NAMALWA (cell line): ENCODE measurements at regions not wholly inside any gene's neighbourhood (a gene's known extent, or its start where the extent isn't known, plus 50 kb on each side); places are given as distances from the start of the nearest gene placed in this dataset.
"Not testable (repeated sequence)": the region's sequence is repeated elsewhere in the genome, so short reads cannot be mapped to it uniquely, and the experiment has no call there.

ENCODE experiments used
- DNase-seq: peaks from one replicate; pipeline ENCODE4 v3.0.0-alpha.2; 2015; ENCODE audit warnings: low spot score

DNA sequence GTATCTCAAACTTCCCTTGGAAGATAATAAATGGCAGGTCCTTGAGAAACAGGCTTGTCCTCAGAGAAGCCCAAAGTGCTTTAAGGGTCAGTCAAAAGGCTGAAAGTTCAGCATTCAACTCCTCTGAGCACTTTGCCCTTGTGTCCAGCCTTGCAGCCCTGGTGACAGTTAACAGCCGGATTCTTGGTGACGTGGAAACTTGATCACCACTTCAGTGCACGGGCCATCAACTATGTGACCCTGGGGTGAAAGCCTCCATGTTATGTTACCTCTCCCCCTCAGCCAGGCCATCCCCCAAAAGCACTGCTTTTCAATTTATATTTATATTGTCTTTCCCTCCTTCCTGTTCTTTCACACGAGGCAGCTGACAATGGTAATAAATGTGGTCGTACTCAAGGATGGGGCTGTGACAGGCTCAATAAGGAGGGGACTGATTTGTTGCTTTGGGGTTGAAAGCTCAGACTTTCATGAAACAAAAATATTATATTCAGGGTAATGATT, 164.0 kb upstream of the NRP1 start:
- no peak for DNase-seq

DNA sequence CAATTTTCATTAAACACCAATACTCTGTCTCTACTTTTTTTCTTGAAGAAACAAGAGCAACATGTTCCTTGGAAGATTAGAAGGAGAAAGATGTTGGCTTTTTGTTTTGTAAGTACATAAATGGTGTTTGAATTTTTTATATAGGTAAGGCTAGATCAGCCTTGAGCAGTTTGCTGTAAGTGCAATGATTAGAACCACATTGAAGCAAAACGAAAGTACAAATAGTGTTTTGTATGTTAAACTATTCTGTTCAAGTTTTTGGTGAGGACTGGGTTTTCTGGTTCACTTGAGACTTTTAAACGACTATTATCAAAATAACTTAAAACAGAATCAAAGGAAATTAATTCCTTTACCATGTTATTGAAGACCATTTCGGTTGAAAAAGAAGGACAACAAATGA, 162.9 kb upstream of the NRP1 start:
- no peak for DNase-seq

DNA sequence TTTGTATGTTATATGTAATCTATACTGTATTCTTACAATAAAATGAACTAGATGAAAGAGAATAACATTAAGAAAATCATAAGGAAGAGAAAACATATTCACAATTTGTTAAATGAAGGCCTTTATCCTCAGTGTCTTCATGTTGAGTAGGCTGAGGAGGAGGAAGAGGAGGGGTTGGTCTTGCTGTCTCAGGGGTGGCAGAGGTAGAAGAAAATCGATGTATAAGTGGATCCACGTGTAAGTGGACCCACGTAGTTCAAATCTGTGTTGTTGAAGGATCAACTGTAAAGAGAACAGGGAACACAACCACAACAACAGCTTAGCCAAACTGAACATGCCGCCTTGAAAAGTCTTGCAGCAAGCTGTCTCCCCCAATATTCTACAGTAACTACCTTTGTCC, 161.6 kb upstream of the NRP1 start:
- DNase-seq, result no peak

DNA sequence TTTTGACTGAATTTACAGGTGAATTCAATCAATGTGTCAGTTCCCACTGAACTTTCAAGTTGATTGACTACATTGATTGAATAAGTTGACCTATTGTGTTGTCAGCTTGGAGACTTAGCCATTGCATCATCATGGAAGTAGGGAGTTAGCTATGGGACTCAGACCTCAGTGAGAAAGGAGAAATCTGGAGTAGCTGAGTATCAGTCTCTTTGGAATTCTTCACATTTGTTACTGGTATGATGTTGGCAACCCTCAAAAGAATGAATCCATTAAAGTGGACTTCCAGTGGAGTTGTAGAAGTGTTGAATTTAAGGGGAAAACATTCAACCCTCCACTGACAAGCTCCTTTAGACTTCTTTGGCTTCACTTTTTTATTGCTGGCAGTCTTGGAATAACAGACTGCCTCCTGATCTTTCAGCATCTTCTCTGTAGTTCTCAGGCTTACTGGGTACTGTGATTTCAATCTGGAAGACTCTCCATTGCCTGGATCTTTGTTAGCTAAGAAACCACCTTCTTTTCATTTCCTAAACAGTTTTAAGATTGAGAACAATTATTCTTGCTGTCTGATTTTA, 160.3 kb upstream of the NRP1 start:
- DNase-seq, result no peak

DNA sequence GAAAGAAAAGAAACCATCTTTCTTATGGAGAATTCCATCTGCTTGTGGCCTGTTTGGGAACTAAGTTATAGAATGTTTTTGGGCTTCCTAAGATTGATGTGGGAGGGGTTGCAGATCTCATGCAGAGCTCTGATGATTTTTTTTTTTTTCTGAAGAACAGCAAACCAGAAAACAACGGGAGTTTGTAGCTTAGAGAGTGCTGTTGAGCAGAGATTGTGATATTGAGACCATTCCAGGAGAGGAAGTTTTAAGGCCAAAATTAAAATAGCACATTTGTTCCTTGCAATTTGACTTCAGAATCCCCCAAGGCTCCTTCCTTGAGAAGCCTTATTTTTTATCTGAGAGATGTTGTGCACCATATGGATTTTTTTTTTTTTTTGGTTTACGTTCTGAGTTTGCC, 159.5 kb upstream of the NRP1 start:
- DNase-seq, result no peak

DNA sequence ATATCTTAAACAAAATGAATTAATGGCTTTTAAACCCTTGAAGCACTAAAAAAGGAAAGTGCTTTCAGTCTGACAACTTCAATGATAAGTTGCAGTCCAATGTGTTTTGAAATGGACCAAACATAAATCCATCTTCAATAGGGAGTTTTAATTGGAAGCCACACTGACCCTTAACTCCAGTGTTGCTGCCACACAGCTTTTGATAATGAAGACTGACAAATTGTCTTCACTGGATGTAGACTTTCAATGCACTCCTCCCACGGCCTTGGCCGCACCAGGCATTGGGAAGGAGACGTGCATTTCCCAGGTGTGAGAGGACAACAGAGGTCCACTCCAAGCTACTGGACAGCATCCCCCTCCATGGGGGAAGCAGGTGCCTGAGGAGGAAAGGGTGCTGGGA, 159.0 kb upstream of the NRP1 start:
- no peak for DNase-seq

DNA sequence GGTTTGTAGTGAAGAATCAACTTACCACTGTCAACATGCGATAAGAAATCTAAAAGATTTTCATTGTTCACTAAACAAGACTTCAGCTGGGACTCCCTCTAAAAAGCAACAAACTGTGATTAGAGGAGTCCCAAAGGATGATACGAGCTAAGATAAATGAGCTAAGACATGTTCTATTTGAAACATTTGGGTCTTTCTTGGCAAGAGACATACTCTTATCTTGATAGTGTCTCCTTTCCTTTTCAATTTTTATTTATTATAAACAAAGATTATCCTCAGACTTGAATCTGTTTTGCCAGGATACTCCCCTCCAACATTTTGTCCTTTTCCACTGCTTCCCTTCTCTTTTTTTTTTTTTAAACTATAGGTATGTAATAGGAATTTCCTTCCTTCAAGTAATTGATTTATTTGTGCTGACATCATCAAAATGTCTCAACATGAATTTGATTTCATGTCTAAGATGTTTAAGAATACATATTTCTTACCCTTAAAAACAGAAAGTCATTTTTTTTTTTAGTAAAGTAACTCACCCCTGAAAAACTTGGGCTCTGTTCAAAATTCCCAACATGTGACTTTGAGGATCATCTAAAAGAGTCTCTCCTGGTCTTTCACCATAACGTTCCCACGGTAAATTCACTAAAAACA, 158.4 kb upstream of the NRP1 start:
- DNase-seq, result no peak

DNA sequence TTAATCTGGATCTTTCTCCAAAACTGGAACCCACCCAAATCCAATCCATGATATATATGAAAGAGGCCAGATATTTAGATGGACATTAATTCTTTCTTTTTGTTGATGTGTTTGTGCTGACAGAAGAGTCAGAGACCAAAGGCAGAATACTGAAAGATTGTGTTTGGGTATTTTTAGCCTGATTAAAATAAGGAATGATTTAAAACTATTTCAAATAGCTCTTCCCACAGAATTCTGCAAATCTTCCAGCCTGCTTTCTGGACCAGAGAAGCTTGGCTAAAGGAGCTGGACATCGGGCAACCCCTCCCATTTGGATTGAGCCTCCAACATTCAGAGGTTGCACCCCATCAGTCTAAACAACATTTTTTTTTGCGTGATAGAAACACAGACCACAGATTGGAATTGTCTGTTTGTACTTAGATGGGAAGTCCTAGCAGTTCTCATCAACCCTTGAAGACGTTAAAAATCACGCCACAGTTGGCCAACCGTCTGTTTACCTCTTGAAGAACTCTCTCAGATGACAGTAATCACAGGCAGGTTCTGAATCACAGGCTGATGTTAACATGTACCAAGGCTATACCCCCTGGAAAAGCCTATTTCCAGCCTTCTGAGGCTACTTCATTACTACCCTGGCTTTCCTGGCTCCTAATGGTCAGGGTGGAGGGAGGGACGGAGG, 155.2 kb upstream of the NRP1 start:
- DNase-seq, result no peak

DNA sequence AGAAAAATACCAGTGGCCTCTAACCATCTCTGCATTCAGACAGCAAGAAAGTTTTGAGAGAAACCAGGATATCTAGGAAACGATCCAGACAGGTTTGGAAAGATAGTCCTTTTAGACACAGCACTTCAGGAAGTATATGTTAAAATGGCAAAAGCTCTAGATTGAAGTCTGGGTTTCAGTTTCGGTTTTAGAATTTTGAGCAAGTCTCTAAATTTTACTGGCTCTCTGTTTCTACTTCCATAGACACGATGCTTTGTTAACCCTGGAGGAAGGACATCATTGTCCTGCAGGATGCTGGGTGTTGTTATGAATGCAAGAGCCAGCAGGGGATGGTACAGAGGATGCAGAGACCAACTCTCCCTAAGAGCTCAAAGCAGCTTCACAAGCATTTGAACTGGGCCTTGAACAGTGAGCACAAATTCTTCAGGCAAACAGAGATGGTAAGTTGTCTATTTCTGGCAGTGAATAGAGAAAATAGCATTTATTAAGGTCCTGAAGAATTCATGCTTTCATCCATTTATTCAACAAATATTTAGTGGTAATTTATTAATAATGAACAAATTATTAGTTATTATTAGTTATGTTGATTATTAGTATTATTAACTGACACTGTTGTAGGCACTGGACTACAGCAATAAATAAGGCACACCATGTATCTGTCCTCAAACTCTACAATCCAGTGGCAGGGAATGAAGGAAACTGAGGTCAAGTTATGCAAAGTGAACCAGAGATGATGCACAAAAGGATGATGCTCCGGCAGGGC, 152.7 kb upstream of the NRP1 start:
- DNase-seq, result peak; percentile 2

DNA sequence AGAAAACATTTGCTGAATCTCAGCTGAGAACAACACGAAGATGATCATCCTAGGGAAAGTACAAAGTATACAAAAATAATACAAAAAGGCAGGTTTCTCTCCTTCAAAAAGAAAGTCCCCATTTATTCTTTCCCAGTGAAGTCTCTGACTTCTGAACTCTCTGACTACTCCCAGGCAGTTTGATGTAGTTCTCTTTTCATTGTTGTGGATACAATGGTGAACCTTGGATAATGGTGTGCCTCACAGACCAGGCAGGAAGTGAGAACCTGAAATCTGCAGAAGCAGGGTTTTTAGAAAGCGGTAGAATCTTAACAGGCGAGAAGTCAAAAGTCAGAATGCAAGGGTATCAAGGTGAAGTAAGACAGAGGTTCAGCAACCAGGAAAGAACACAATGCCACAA, 150.8 kb upstream of the NRP1 start:
- DNase-seq, result no peak

DNA sequence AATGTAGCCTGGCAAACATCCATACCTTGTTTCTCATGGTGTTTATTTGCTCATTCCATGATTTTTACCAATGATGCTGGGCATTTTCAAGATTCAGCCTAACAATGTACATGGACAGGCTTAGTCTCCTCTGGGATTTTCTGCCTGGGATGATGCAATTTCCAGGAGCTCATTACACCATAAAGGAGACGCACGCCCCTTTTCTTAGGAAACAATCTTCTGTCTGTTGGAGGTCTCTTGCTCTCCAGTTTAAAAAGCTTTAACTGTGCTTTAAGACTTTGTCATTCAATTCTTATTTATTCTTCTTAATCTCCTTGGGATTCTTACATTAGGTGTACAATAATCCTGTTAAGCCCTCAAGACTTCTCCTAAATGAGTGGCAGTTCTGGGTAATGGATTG, 150.3 kb upstream of the NRP1 start:
- DNase-seq, result no peak

DNA sequence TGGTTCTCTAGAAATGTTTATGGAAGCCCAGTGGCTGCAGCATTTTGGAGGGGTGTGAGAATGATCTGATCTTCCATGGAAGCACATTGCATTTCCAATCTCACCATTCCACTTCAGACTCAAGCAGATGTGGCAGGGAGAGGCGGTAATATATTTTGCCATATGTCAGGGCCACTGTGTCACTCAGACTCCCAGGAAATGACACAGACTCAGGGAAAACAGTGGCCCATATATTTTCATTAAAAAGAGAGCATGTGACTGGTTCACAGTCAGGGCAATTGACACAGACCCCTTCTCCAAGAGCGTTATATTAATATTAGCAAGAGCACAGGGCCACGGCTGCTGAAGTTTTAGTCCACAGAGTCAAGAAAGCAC, 149.3 kb upstream of the NRP1 start:
- no peak for DNase-seq

DNA sequence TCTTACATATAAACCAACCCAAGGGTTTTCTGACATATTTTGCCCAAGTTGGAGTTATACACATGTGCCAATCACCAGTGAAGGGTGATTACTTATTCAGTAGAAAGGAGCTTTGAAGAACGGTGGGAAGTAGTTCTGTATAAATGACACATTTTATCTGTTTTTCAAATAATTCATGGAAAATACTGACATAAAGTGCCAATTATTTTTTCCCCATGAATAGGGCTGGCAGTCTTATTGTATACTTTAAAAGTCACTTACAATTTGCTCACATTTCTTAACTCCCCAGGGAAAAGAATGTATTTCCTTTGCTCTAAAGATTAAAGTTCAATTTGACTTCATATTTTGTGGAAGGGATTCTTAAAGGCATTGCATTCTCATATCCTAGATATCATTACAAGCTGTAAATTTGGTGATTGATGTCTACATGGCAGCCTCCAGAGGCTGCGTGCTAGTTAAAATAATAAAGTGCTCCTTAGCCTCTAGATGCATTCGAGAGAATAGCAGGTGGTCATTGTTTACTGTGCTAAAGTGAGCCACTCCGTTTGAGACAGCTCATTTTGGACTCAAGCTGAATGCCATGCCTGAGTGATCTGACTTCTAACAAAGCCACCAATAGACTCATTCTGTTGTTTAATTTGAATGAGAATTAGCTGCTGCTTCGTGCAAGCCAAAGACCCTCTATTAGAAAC, 148.8 kb upstream of the NRP1 start:
- DNase-seq, result no peak

DNA sequence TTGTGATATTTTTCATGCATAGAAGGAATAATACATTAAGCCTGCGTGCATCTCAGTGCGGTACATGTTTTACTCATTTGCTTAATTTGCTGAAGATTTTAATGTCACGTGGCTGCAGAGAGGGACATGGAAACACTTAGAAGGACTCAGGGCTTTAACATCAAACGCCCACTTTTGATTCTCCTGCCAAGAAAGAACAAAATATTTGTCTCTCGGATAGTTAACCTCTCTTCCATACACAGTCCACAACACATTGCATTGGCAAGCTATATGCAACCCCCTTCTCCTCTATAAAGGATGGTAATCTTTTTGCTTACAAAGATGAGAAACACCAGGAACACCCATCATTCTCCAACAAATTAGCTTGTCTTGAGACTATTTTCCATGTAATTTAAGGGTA, 148.0 kb upstream of the NRP1 start:
- DNase-seq, result no peak

DNA sequence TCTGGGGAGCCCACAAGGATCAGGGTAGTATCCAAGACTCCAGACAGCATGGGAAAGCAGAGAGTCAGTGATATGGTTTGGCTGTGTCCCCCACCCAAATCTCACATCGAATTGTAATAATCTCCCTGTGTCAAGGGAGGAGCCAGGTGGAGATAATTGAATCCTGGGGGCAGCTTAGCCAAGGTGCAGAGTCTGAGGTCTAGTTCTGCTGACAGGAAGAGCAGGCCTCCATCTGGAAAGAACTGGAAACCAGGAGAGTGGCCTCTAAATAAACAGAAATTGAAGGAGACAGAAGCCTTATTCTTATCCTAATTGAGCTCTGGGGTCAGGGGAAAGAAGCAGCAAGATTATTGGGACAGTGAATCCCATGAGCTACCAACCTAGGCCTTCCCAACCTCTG, 146.7 kb upstream of the NRP1 start:
- DNase-seq, result no peak

DNA sequence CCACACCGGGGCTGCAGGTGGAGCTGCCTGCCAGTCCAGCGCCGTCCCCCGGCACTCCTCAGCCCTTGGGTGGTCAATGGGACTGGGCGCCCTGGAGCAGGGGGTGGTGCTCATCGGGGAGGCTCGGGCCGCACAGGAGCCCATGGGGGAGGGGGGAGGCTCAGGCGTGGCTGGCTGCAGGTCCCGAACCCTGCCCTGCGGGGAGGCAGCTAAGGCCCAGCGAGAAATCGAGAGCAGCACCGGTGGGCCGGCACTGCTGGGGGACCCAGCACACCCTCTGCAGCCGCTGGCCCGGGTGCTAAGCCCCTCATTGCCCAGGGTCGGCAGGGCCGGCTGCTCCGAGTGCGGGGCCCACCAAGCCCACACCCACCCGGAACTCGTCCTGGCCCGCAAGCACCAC, 145.9 kb upstream of the NRP1 start:
- DNase-seq, result not testable (repeated sequence)

DNA sequence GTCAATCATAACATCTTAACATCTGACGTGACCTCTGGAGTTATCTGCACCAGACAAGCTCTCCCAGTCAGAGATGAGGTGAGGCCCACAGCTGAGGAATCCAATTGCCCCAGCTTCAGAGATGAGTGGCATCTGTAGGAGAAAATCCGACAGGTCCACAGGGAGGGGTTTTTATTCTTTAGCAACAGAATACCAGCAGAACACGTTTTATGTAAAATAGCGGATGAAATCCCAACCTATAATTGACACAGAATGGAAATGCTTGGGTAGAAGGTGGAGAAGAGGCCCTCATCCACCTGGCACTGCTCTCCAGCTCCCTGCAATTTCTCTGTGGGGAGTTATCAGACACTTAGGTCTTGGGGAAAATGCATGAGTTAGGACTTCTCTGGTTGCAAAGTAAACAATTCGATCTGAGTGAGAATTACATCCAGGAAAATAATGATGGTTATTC, 144.2 kb upstream of the NRP1 start:
- no peak for DNase-seq

DNA sequence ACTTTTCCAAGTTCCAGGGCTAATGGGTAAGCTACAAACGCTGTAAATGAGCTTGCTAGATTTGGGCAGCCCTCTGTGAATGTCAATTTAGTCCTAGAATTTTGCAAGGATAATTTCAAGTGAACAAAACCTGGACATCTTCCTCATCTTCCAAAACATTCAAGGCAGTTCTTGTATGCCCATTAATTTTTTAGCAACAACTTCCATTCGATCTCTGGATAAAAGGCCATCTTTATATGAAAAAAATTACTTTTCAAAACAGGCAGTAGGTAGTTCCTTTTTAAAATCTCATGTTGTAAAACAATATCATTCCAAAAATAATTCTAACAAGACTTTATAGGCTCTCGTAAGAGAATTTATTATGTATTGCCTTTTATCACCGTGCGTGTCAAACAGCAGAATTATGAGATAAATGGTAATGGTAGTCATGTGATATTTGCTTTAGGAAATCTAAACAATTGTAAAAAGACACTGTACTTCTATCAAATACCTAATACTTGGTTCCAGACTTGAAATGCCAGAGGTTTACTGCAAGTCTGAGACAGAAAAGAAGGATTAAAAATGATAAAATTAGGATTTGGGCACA, 143.7 kb upstream of the NRP1 start:
- no peak for DNase-seq

DNA sequence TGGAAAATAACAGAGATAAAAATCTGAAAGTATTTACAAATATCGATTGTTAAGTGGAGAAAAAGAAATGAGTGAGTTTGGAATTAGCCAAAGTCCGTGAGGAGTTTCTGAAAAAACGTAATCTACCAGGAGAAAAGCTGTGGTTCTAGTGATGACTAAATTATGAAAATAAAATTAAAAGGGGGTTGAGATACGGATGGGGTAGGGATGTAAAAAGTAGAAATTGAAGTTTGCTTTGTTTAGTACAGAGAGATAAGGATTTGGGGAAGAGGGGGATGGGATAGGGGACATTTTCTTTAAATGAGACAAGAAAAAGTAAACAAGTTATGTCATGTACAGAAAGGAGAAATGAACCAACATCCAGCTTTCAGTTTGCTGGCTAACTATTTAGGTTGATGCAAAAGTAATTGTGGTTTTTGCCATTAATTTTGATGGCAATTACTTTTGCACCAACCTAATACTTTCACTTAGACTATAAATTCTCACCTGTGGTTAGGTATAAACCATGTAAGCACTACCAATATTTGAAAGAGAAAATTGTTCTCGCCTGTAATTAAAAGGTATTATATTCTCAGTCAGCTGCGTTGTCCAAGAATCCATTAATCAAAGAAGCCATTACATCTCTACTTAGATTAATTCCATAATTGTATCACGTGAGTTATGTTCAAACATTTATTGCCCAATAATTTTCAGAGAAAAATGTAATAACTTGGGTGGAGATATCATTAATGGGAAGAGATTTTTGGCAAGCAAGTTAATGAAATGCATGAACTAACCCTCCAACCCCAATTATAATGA, 143.0 kb upstream of the NRP1 start:
- no peak for DNase-seq

DNA sequence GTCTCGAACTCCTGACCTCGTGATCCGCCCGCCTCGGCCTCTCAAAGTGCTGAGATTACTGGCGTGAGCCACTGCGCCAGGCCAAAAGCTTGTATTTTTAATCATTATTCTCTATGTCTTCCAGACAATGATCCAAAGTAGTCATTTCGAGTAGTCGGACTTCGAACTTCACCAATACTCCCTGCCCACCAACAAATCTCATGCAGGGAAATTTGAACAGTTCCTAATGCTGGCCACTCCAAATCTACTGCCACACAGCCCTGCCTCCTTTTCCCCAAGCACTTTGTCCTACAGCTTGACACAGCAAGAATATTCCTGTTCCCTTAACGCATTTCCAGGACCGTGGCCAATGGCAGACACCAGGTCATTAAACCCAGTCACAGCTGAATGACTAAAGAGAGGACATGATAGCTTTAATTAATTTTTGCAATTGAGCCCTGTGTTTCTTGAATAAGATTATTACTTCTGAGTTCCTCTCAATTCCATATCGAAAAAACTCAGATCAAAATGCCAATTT, 142.3 kb upstream of the NRP1 start:
- no peak for DNase-seq

DNA sequence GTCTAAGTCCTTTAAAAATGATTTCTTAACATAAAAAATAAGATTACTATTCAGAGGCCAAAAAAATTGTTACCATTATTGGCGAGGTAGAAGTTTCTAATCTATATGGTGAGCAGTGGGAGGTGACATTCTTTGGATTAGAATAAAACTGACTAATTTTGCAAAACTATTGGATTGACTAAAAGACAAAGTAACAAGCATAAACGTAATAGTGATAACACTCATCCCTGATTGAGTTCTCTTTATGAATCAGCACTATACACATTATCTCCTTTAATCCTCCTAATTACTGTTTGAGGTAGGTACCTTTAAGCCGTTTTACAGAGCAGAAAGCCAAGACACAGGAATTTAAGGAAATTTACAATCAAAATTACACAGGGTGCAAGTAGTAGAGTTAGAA, 139.2 kb upstream of the NRP1 start:
- DNase-seq, result no peak
